ENCODE measurements at regions not wholly inside any gene's neighbourhood (a gene's known extent, or its start where the extent isn't known, plus 50 kb on each side); places are given as distances from the start of the nearest gene placed in this dataset.
"Not testable (repeated sequence)": the region's sequence is repeated elsewhere in the genome, so short reads cannot be mapped to it uniquely, and the experiment has no call there.

GRCh38 chr1:57572016-57572415 is 148.2 kb upstream of the DAB1 start:
- no peak for DNase-seq (ENCODE audit: low read depth)

- DNase-seq (ENCODE audit: low read depth) = not testable (repeated sequence)
These were observed 134.2 kb upstream of the DAB1 start for GRCh38 chr1:57558066-57558465.

GRCh38 chr1:57553666-57554065 is 129.8 kb upstream of the DAB1 start:
- no peak for DNase-seq (ENCODE audit: low read depth)

- no peak for DNase-seq (ENCODE audit: low read depth)
These were observed 127.6 kb upstream of the DAB1 start for GRCh38 chr1:57551476-57551875.

- DNase-seq (ENCODE audit: low read depth) = no peak
These were observed 126.2 kb upstream of the DAB1 start for GRCh38 chr1:57550092-57550491.

- DNase-seq (ENCODE audit: low read depth) = no peak
These were observed 125.4 kb upstream of the DAB1 start for GRCh38 chr1:57549300-57549699.

- no peak for DNase-seq (ENCODE audit: low read depth)
These were observed 122.9 kb upstream of the DAB1 start for GRCh38 chr1:57546549-57547330.

- no peak for DNase-seq (ENCODE audit: low read depth)
These were observed 120.5 kb upstream of the DAB1 start for GRCh38 chr1:57544345-57544744.

GRCh38 chr1:57536749-57537423 is 113.0 kb upstream of the DAB1 start:
- no peak for DNase-seq (ENCODE audit: low read depth)

GRCh38 chr1:57532299-57532698 is 108.4 kb upstream of the DAB1 start:
- DNase-seq (ENCODE audit: low read depth) = no peak

GRCh38 chr1:57530911-57531260 is 107.0 kb upstream of the DAB1 start:
- DNase-seq (ENCODE audit: low read depth) = not testable (repeated sequence)

- no peak for DNase-seq (ENCODE audit: low read depth)
These were observed 106.5 kb upstream of the DAB1 start for GRCh38 chr1:57530206-57530910.

GRCh38 chr1:57522575-57522974 is 98.7 kb upstream of the DAB1 start:
- DNase-seq (ENCODE audit: low read depth) = no peak

GRCh38 chr1:57520743-57521515 is 97.1 kb upstream of the DAB1 start:
- no peak for DNase-seq (ENCODE audit: low read depth)

- DNase-seq (ENCODE audit: low read depth) = no peak
These were observed 94.6 kb upstream of the DAB1 start for GRCh38 chr1:57518496-57518895.

- no peak for DNase-seq (ENCODE audit: low read depth)
These were observed 93.9 kb upstream of the DAB1 start for GRCh38 chr1:57517587-57518374.

- DNase-seq (ENCODE audit: low read depth) = no peak
These were observed 88.5 kb upstream of the DAB1 start for GRCh38 chr1:57512386-57512785.

- no peak for DNase-seq (ENCODE audit: low read depth)
These were observed 83.1 kb upstream of the DAB1 start for GRCh38 chr1:57506941-57507340.

- DNase-seq (ENCODE audit: low read depth) = no peak
These were observed 79.5 kb upstream of the DAB1 start for GRCh38 chr1:57503337-57503736.

- no peak for DNase-seq (ENCODE audit: low read depth)
These were observed 76.4 kb upstream of the DAB1 start for GRCh38 chr1:57500136-57500830.

- DNase-seq (ENCODE audit: low read depth) = no peak
These were observed 70.7 kb upstream of the DAB1 start for GRCh38 chr1:57494530-57495079.

Data from activated T-cell treated with anti-CD3 and anti-CD28 coated beads for 48 hours (primary cell).